MCF 10A (cell line): ENCODE measurements at regions not wholly inside any gene's neighbourhood (a gene's known extent, or its start where the extent isn't known, plus 50 kb on each side); places are given as distances from the start of the nearest gene placed in this dataset.
"Not testable (repeated sequence)": the region's sequence is repeated elsewhere in the genome, so short reads cannot be mapped to it uniquely, and the experiment has no call there.

Experiments
- BruUV-seq: library from RNA; stranded (reverse); fragments of 400-500 nt; replicated peaks from 2 replicates; lab custom pipeline; 2021; lab: Mats Ljungman, UMichigan
- CTCF ChIA-PET: fragments of 300-600 bp; sonication (Branson Sonifier 250); formaldehyde crosslinking; extraction: SDS; loops from one replicate; lab custom pipeline; 2021; ENCODE audit warnings: antibody characterized with exemption, inconsistent platforms; lab: Yijun Ruan, JAX
- POLR2A ChIA-PET: fragments of 300-600, 350-650 bp; sonication (Branson Sonifier 250); formaldehyde crosslinking; extraction: SDS; loops from one replicate; lab custom pipeline; 2020; ENCODE audit warnings: antibody characterized with exemption, inconsistent platforms; lab: Yijun Ruan, JAX
- DNase-seq: peaks from one replicate; pipeline ENCODE4 v3.0.0-alpha.2; 2018; ENCODE audit not compliant: unreplicated experiment
- H3K27ac Mint-ChIP-seq: one replicate; pipeline ENCODE4 v1.8.0; 2022; ENCODE audit warnings: mild to moderate bottlenecking, low read depth, mixed read lengths; ENCODE audit not compliant: unreplicated experiment
- H3K27me3 Mint-ChIP-seq: one replicate; pipeline ENCODE4 v1.8.0; 2022; ENCODE audit warnings: mixed read lengths; ENCODE audit not compliant: insufficient read depth, unreplicated experiment
- H3K36me3 Mint-ChIP-seq: one replicate; pipeline ENCODE4 v1.8.0; 2022; ENCODE audit warnings: mild to moderate bottlenecking, moderate library complexity, mixed read lengths; ENCODE audit not compliant: insufficient read depth, unreplicated experiment
- H3K4me1 Mint-ChIP-seq: one replicate; pipeline ENCODE4 v1.8.0; 2022; ENCODE audit warnings: mixed read lengths; ENCODE audit not compliant: insufficient read depth, unreplicated experiment
- H3K4me3 Mint-ChIP-seq: one replicate; pipeline ENCODE4 v1.8.0; 2022; ENCODE audit warnings: mild to moderate bottlenecking, moderate library complexity, mixed read lengths; ENCODE audit not compliant: unreplicated experiment
- H3K9me3 Mint-ChIP-seq: one replicate; pipeline ENCODE4 v1.8.0; 2022; ENCODE audit warnings: mixed read lengths; ENCODE audit not compliant: unreplicated experiment
- CTCF ChIP-seq: fragments of 200-600 bp; IDR thresholded peaks from one replicate; pipeline ENCODE4 v1.8.0; 2022; ENCODE audit warnings: antibody characterized with exemption, mild to moderate bottlenecking; ENCODE audit not compliant: unreplicated experiment
- intact Hi-C: fragments of 100-400 bp; cut with micrococcal nuclease; formaldehyde crosslinking; loops from 2 replicates; pipeline ENCODE4 v1.14.1; 2022

- BruUV-seq, result TSS peak; percentile 55
- no peak for TF ChIP-seq CTCF
- intact Hi-C loops, result loop anchor here (5.0 kb wide), 1 partner anchor 87 kb away; no protein-coding TSS in a partner anchor
- Mint-ChIP-seq H3K36me3 (no peaks in the 10 kb centered on the region), H3K27ac (peak overlapping the region; percentile 5), H3K9me3 (peaks cover 15% of the 10 kb centered on the region), H3K27me3 (no peaks in the 10 kb centered on the region), H3K4me3 (peak overlapping the region; percentile 58), H3K4me1 (peaks cover 49% of the 10 kb centered on the region)
- ChIA-PET CTCF (interaction anchor here (0.9 to 2.0 kb wide), 4 partner anchors 9 to 108 kb away, joined by 3 to 5 read pairs (median 3); no protein-coding TSS in a partner anchor), POLR2A (interaction anchor here (0.6 to 1.0 kb wide), 5 partner anchors 10 to 964 kb away, joined by 3 to 6 read pairs (median 4); partner anchors contain the start of gene MSX2)
- no peak for DNase-seq
Observed at GRCh38 chr5:174504266-174504726, 220.1 kb upstream of the MSX2 start.

GRCh38 chr5:174505621-174506020 lies 218.8 kb upstream of the MSX2 start:
- no peaks in the 10 kb centered on the region for H3K36me3 Mint-ChIP-seq
- ChIA-PET CTCF (no interaction called here), POLR2A (no interaction called here)
- H3K4me1 Mint-ChIP-seq, result peaks cover 49% of the 10 kb centered on the region
- no peak for TF ChIP-seq CTCF
- H3K4me3 Mint-ChIP-seq, result no peak overlapping the region
- no TSS peak for BruUV-seq
- no peaks in the 10 kb centered on the region for H3K27me3 Mint-ChIP-seq
- peak overlapping the region; percentile 47 for H3K27ac Mint-ChIP-seq
- DNase-seq, result peak; percentile 98
- H3K9me3 Mint-ChIP-seq, result peaks cover 8% of the 10 kb centered on the region
- intact Hi-C loops, result loop anchor here (1.0 kb wide), 1 partner anchor 27 kb away; no protein-coding TSS in a partner anchor

- H3K9me3 Mint-ChIP-seq, H3K4me3 Mint-ChIP-seq, DNase-seq, H3K27me3 Mint-ChIP-seq, H3K27ac Mint-ChIP-seq, H3K36me3 Mint-ChIP-seq, intact Hi-C loops, BruUV-seq: not testable (repeated sequence)
- ChIA-PET POLR2A (interaction anchor here (0.8 to 2.3 kb wide), 4 partner anchors 11 to 184 kb away, joined by 3 to 6 read pairs (median 4); no protein-coding TSS in a partner anchor), CTCF (interaction anchor here (0.6 to 0.7 kb wide), 2 partner anchors 294 to 328 kb away, joined by 3 to 4 read pairs; no protein-coding TSS in a partner anchor)
- peaks cover 14% of the 10 kb centered on the region for H3K4me1 Mint-ChIP-seq
Observed at GRCh38 chr5:174510782-174511453, 213.5 kb upstream of the MSX2 start.

GRCh38 chr5:174511714-174512253 lies 212.6 kb upstream of the MSX2 start:
- peak; percentile 86 for DNase-seq
- no peaks in the 10 kb centered on the region for H3K36me3 Mint-ChIP-seq
- no peak overlapping the region for H3K4me3 Mint-ChIP-seq
- no TSS peak for BruUV-seq
- TF ChIP-seq CTCF, result no peak
- no peak overlapping the region for H3K27ac Mint-ChIP-seq
- ChIA-PET POLR2A (interaction anchor here (0.8 to 2.3 kb wide), 2 partner anchors 11 to 12 kb away, joined by 3 to 6 read pairs; no protein-coding TSS in a partner anchor), CTCF (interaction anchor here (0.6 to 0.7 kb wide), 2 partner anchors 293 to 327 kb away, joined by 3 to 4 read pairs; no protein-coding TSS in a partner anchor)
- no peaks in the 10 kb centered on the region for H3K27me3 Mint-ChIP-seq
- no peaks in the 10 kb centered on the region for H3K9me3 Mint-ChIP-seq
- H3K4me1 Mint-ChIP-seq, result peaks cover 8% of the 10 kb centered on the region
- intact Hi-C loops, result no loop called here
